HG03378 (cell line): ENCODE measurements at regions not wholly inside any gene's neighbourhood (a gene's known extent, or its start where the extent isn't known, plus 50 kb on each side); places are given as distances from the start of the nearest gene placed in this dataset.

Experiments used
- ATAC-seq: cut with Tn5 transposase; IDR thresholded peaks from one replicate; pipeline ENCODE4 v1.9.1; 2021; ENCODE audit warnings: mild to moderate bottlenecking, moderate library complexity; ENCODE audit not compliant: unreplicated experiment

GRCh38 chr2:155431004-155431507 is 732.6 kb downstream of the KCNJ3 start:
- no peak for ATAC-seq

DNA sequence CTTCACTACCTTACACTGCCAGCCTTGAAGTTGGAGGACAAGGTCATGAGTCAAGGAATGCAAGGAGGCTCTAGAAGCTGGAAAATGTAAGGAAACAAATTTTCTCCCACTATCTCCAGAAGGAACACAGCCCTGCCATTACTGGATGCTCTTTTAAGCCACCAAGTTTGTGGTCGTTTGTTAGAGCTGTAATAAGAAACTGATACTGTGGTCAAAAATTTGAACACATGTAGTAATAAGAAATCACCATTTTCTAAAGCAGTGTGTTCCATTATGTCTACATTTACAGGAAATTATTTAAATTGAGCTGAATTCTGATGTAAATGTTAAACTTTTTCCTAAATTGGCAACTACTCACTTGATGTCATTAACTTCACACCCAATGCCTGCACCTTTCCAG is 729.0 kb downstream of the KCNJ3 start:
- ATAC-seq: no peak

- no peak for ATAC-seq
Observed at GRCh38 chr2:155424518-155424917, 726.0 kb downstream of the KCNJ3 start.

DNA sequence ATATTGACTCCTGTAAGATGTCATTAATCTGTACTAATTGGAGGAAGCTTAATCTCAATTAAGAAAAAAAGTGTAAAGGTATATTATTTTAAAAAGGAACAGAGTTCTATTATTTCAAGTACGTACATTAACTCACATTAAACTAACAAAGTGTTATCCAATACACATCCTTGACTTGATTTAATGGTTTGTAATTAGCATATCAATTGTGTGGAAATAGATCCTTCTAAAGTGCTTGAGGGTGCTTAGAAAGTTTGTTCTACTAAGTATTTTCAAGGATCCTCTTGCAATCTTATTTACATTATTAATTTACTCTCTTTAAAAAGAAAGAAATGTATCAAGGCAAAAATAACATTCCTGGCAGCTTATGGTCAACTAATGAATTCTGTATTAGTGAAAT is 720.3 kb downstream of the KCNJ3 start:
- no peak for ATAC-seq

DNA sequence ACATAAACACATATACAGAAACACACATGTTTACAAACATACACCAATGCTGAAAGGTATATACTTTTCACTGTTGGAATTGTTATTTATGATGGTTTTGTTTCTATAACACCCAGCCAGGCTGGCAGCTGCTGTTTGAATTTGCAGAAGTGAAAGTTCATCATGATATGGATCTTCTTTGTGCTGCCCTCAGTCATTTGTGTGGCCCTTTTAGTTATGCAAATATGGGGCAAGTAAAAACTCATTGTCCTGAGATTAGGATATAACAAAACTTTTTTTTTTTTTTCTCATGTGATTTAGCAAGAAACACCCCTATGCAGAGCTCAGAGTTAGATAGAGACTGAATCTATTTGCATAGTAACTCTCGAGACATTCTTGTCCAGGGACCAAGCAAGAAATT is 714.1 kb downstream of the KCNJ3 start:
- peak; percentile 99 for ATAC-seq

DNA sequence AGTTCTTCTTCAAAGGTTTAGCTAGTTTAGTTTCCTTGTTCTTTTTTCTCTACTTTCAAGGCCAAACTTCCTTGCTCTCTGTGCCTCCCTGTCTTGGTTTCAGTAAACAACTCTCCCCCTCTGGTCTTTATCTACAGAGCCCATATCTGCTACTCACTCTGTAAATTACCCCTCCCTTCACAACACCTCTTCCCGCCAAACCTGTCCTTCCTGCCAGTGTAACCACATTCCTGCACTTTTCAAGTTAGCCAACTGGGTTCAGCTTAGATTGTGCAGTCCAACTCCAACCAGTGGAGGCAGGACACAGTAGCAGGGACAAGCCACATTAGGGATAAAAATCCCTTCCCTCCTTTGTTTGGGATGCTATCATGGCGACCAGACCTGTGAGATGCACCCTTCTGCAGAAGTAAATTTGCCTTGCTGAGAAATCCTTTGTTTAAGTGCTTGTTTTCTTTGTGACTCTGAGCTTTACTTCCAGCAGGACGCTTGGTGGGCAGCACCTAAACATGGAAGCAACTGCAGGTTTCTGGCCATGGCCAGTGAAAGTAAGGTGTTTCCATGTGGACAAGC is 706.0 kb downstream of the KCNJ3 start:
- no peak for ATAC-seq

DNA sequence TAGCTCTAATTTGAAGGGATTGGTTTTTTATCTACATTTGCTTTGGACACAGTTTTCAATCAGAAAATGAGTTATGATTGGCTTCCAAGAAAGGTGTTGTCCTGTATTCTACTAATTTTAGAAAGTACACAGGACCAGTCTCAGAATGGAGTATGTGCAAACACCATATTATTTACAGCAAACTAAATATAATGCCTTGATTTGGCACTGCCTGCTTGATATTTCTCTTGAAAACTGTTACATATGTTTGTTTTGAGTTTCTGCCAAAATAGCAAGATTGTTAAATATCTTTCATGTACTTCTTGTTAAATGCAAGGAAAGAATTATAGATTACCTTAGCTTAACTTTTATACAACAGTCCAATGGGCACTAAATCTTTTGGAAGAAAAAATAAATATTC is 694.9 kb downstream of the KCNJ3 start:
- ATAC-seq: no peak

DNA sequence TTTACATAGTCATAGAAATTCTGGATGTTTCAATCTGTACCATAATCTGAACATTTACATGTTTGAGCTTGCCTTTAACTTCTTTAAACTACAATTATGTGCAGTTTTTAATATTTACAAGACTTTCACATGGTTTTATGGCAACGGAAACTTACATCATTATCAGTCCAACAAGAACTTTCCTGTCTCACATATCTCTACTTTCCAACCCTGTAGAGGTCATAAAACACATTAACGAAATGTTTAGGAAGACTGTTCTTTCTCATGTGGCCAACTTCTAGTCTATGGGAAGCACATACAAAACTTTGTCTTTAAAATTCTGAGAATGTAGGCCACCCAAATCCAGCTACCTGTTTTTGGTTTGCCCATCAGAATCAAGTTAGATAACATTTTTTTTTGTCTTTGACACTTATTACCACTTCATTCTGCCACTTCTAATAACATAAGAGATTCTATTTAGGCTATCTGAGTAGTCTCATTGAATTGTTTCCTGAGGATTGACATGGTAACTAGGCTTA is 693.2 kb downstream of the KCNJ3 start:
- ATAC-seq: no peak

- no peak for ATAC-seq
Observed at GRCh38 chr2:155389224-155389623, 690.7 kb downstream of the KCNJ3 start.

- no peak for ATAC-seq
Observed at GRCh38 chr2:155384555-155385123, 686.1 kb downstream of the KCNJ3 start.

- ATAC-seq: no peak
Observed at GRCh38 chr2:155382776-155383175, 684.3 kb downstream of the KCNJ3 start.

DNA sequence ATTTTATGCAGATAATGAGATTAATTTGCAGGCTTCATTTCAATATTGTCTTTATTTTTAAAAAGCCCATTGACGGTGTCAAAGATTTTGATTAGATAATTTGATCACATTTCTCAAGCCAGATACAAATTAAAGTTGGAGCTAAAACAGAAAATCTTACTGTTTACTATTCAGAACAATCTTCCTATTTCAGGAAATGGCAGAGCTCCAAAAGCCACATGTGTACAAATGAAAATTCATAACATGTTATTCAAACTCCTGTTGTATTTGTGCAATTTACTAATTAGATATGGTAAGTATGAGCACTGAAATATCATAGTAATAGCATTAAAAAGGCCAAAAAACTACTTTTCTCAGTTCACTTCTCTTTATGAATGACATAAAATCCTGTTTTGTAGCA is 682.9 kb downstream of the KCNJ3 start:
- no peak for ATAC-seq

- ATAC-seq: no peak
Observed at GRCh38 chr2:155379494-155379893, 681.0 kb downstream of the KCNJ3 start.

DNA sequence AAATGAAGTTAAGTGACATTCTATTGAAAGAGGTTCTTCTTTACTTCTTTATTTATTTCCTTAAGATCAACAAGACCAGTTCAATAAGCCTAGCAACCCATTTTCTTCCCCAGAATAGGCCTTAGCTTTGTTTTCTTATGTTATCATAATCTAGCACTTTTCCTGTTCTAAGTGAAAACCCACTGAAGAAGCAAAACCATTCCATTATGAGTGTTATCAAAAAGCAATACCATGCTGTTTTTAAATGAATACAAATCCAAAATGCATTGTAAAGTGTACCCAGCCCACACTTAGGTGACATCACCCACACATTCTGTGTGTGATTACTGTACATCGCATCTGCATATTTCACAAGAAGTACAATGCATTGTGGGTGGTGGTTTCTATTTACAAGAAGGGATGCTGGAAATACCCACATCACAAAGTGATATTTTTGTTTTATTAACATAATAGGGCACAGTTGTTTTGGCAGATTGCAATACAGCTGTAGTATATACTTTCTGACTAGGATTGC is 679.5 kb downstream of the KCNJ3 start:
- ATAC-seq: peak; percentile 55

GRCh38 chr2:155377266-155377680 is 678.8 kb downstream of the KCNJ3 start:
- no peak for ATAC-seq

DNA sequence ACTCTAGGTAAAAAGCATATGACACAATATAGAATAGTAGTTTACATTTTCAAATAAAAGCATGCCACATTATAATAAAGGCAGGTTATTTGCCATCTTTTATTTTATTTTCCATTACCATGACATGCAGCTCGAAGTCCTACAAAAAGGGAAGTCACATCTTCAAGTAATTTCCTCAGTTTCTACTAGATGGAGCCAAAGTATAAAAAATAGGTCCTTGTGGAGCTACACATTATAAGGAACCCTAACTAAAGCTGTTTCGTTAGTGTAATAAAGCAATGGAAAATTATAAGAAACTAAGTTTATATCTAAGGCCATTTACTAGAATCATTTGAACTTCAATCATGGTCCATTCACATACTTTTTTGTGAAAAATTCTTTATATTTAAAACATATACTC is 674.5 kb downstream of the KCNJ3 start:
- no peak for ATAC-seq

- peak; percentile 55 for ATAC-seq
Observed at GRCh38 chr2:155368934-155369333, 670.4 kb downstream of the KCNJ3 start.

DNA sequence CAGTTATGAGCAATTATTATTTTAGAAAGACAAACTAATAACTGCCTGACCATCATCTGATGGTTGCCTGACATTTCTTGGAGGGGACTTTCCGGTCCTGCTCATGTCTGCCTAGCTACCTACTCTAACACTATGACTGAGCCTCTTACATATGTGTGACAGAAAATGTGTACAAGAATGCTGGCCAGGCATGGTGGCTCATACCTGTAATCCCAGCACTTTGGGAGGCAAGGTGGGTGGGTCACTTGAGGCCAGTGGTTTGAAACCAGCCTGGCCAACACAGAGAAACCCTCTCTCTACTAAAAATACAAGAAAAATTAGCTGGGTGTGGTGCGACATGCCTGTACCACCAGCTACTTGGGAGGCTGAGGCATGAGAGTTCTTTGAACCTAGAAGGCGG is 666.3 kb downstream of the KCNJ3 start:
- no peak for ATAC-seq

DNA sequence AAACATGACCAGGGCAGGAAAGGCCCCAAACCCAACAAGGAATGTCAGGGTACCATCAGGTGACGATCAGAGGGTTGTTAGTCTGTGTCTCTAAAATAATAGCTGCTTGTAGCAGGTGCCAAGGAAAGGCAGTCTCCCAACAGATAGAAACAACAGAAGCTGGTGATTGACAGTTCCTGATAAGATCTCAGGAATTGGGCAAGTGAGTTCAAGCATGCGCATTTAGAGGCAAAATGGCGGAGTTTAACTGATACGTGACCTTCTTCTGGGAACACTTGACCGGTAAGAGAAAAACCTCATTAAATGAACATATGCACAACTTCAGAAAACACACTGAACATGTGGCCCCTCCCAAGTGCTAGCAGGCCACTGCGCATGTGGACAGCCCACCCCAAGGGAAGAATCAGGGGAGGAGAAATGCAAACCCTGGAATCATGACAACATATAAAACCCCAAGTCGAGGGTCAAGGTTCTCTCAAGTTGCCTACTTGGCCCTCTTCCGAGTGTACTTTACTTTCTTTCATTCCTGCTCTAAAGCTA is 664.9 kb downstream of the KCNJ3 start:
- ATAC-seq: no peak

DNA sequence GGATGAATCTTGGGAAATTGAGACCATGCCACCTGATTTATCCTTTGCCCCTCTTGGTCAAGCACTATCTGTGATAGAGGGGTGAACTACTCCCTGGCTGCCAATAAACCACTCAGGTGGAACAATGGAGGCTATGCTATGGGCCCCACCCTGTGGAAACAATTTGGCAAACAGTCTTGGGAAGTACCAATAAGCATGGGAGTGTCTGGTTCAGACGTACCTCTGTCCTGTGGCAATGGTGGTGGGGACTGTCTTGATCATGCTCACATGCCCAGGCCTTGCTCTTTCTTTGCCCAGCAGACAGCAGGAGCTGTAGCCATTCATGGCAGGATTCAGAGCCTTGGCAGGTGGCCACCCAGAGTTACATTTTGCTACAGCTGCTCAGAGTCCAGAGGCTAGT is 658.7 kb downstream of the KCNJ3 start:
- no peak for ATAC-seq

- ATAC-seq: no peak
Observed at GRCh38 chr2:155356250-155356649, 657.8 kb downstream of the KCNJ3 start.
